ENCODE measurements at regions not wholly inside any gene's neighbourhood (a gene's known extent, or its start where the extent isn't known, plus 50 kb on each side); places are given as distances from the start of the nearest gene placed in this dataset.

GRCh38 chr13:83538636-83539035 is 343.6 kb downstream of the SLITRK1 start:
- Histone ChIP-seq H3K27me3 (ENCODE audit: control insufficient read depth in 4 of 4, insufficient read depth in 4 of 4, low read length in 3 of 4) (no peaks in the 10 kb centered on the region), H3K9me3 (ENCODE audit: control insufficient read depth in 4 of 4, low read length in 3 of 4) (peaks cover 4 to 10% (median 5%) of the 10 kb centered on the region in 4 donors), H3K27ac (ENCODE audit: low read depth in 1 of 2, low read length in 2 of 2) (no peak overlapping the region), H3K36me3 (ENCODE audit: control insufficient read depth in 4 of 4, insufficient read depth in 3 of 4, low read depth in 1 of 4, low read length in 3 of 4) (no peaks in the 10 kb centered on the region), H3K9ac (ENCODE audit: low read depth in 1 of 2, low read length in 2 of 2) (no peak overlapping the region), H3K4me3 (ENCODE audit: low read depth in 1 of 3, low read length in 3 of 3) (no peak overlapping the region), H3K4me1 (ENCODE audit: control insufficient read depth in 4 of 4, insufficient read depth in 4 of 4, low read length in 3 of 4) (no peaks in the 10 kb centered on the region)
- TF ChIP-seq RAD21 (IDR thresholded peaks at IDR 0.05) = no peak
- TF ChIP-seq NR2F2 (IDR thresholded peaks at IDR 0.05) = no peak
- no peak for TF ChIP-seq ATF3 (IDR thresholded peaks at IDR 0.05)
- TF ChIP-seq YY1 (IDR thresholded peaks at IDR 0.05) = no peak
- no peak for TF ChIP-seq FOXA2 (IDR thresholded peaks at IDR 0.05)
- no peak for TF ChIP-seq HNF4G (IDR thresholded peaks at IDR 0.05)
- no peak for TF ChIP-seq CTCF (IDR thresholded peaks at IDR 0.05; ENCODE audit: low read depth, low read length, missing input control)
- TF ChIP-seq MAX (IDR thresholded peaks at IDR 0.05) = no peak
- TF ChIP-seq REST (IDR thresholded peaks at IDR 0.05) = no peak
- no peak for TF ChIP-seq SP1 (IDR thresholded peaks at IDR 0.05)
- TF ChIP-seq HNF4A (conservative IDR thresholded peaks at IDR 0.05) = no peak
- TF ChIP-seq FOXA1 (IDR thresholded peaks at IDR 0.05) = no peak
- TF ChIP-seq JUND (IDR thresholded peaks at IDR 0.05) = no peak
- 47% methylated on average over 2 of the region's 2 CpGs for WGBS
- DNase-seq (ENCODE audit: low spot score) = no peak

- Histone ChIP-seq H3K27me3 (ENCODE audit: control insufficient read depth in 4 of 4, insufficient read depth in 4 of 4, low read length in 3 of 4) (no peaks in the 10 kb centered on the region), H3K9me3 (ENCODE audit: control insufficient read depth in 4 of 4, low read length in 3 of 4) (peaks cover 4 to 10% (median 7%) of the 10 kb centered on the region in 4 donors), H3K9ac (ENCODE audit: low read depth in 1 of 2, low read length in 2 of 2) (no peak overlapping the region), H3K27ac (ENCODE audit: low read depth in 1 of 2, low read length in 2 of 2) (no peak overlapping the region), H3K4me3 (ENCODE audit: low read depth in 1 of 3, low read length in 3 of 3) (no peak overlapping the region), H3K36me3 (ENCODE audit: control insufficient read depth in 4 of 4, insufficient read depth in 3 of 4, low read depth in 1 of 4, low read length in 3 of 4) (no peaks in the 10 kb centered on the region), H3K4me1 (ENCODE audit: control insufficient read depth in 4 of 4, insufficient read depth in 4 of 4, low read length in 3 of 4) (no peaks in the 10 kb centered on the region)
- no peak for DNase-seq (ENCODE audit: low spot score)
- 78% methylated on average over 2 of the region's 2 CpGs for WGBS
- TF ChIP-seq HNF4A (conservative IDR thresholded peaks at IDR 0.05) (no peak), FOXA2 (IDR thresholded peaks at IDR 0.05) (no peak), CTCF (IDR thresholded peaks at IDR 0.05; ENCODE audit: low read depth, low read length, missing input control) (no peak), SP1 (IDR thresholded peaks at IDR 0.05) (no peak), RXRA (IDR thresholded peaks at IDR 0.05) (no peak), ZBTB33 (IDR thresholded peaks at IDR 0.05) (no peak), TAF1 (conservative IDR thresholded peaks at IDR 0.05) (no peak), RAD21 (IDR thresholded peaks at IDR 0.05) (no peak), FOXA1 (IDR thresholded peaks at IDR 0.05) (no peak), GABPA (IDR thresholded peaks at IDR 0.05 in 1 of 2, conservative IDR thresholded peaks at IDR 0.05 in 1 of 2) (no peak), REST (IDR thresholded peaks at IDR 0.05) (no peak), JUND (IDR thresholded peaks at IDR 0.05) (no peak), YY1 (IDR thresholded peaks at IDR 0.05) (no peak), EGR1 (IDR thresholded peaks at IDR 0.05; ENCODE audit: low read depth in 2 of 2) (no peak), MAX (IDR thresholded peaks at IDR 0.05) (no peak), NR2F2 (IDR thresholded peaks at IDR 0.05) (no peak)
These were observed 345.3 kb downstream of the SLITRK1 start for GRCh38 chr13:83536941-83537340.
